ENCODE measurements at regions not wholly inside any gene's neighbourhood (a gene's known extent, or its start where the extent isn't known, plus 50 kb on each side); places are given as distances from the start of the nearest gene placed in this dataset.
"Not testable (repeated sequence)": the region's sequence is repeated elsewhere in the genome, so short reads cannot be mapped to it uniquely, and the experiment has no call there.

DNA sequence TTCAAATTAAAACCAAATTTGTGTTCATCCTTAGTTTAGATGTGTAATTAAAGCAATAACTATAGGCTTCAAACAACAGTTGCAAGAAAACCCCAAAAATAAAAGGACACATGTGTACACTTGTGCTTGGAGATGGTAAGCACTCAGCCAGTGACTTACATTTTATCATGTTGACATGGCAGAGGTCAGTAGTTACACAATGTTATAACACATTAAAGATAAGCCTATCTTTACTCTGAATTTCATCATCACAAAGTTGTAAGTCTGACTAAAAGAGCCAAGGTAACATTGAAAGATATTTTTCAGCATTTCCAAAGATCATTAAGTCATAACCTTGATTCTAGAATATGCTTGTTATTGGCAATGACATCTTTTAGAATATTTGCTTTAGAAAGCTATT, 98.5 kb upstream of the PNPLA4 start:
- DNase-seq (ENCODE audit: low spot score) = no peak

DNA sequence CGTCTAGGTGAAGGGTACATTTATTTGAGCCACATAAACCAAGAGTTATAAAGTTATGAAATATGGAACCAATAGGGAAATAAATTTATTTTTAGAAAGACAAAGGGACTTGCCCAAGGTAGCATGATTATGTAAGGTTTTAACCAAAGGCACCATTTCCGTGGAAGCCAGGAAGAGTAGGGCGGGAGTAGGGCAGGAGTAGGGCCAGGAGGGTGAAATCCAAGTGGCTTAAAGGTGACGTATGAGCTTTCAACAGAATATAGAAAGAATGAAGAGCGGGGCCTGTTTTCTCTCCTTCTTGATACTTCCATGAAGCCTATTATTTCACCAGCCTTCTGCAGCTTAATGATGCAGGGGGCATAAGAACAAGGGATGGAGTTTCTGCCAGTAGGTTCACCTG, 91.7 kb upstream of the PNPLA4 start:
- no peak for DNase-seq (ENCODE audit: low spot score)

DNA sequence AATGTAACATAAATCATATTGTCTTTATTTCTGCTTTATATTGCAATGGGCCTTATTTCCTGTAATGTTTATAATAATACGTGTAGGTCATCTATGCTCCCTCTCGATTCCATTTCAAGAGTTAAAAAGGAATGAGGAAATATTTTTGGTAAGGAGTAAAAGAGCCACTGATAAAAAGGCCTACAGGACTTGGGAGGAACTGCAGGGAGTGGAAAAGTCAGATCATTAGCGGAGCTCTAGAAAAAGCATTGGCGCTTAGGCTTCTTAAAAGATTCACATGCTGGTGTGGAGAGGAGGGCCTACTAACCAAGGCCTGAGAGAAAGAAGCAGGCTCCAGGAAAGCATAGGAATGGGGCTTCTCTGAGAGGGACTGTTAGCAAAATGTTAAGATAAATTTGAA, 82.9 kb upstream of the PNPLA4 start:
- DNase-seq (ENCODE audit: low spot score) = no peak

DNA sequence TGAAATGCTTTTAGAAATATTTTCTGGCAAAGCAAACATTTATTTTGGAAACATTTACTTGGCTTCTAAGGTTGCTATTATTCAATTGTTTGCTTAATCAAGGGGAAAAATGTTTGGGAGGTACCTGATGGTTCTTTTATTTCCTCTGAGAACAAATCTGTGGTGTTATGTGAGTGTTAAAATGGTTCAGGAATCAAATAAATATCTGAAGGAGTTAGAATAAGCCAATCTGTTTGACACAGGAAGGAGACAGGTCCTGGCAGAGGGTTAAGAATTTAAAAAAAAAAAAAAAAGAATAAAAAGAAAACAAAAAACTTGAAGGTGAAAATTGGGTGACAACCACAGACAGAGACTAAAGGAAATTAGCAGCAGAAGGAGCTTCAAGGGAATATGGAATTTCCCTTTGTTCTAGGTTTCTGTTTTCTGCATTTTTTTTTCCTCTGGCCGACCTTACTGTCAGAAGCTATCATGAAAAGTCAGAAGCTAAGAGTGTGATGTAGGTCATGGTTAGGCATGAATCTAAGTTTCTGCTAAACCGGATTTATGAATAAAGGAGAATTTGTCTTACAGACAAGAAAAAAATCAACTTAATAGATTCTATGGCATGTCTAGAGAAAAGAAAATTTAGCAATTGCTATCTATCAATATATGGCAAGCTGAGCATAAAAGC, 78.6 kb upstream of the PNPLA4 start:
- no peak for DNase-seq (ENCODE audit: low spot score)

DNA sequence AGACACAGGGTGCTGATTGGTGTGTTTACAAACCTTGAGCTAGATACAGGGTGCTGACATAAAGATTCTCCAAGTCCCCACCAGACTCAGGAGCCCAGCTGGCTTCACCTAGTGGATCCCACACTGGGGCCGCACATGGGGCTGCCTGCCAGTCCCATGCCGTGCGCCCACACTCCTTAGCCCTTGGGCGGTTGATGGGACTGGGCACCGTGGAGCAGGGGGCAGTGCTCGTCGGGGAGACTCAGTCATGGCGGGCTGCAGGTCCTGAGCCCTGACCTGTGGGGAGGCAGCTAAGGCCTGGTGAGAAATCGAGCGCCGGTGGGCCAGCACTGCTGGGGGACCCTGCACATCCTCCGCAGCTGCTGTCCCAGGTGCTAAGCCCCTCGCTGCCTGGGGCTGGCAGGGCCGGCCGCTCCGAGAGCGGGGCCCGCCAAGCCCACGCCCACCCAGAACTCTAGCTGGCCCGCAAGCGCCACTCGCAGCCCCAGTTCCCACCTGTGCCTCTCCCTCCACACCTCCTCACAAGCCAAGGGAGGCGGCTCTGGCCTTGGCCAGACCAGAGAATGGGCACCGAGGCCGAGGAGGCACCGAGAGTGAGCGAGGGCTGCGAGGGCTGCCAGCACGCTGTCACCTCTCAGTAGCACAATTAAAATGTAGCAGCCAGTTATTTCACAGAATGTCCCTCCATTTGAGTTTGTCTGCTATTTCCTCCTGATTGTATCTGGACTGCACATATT, 76.1 kb upstream of the PNPLA4 start:
- no peak for DNase-seq (ENCODE audit: low spot score)

DNA sequence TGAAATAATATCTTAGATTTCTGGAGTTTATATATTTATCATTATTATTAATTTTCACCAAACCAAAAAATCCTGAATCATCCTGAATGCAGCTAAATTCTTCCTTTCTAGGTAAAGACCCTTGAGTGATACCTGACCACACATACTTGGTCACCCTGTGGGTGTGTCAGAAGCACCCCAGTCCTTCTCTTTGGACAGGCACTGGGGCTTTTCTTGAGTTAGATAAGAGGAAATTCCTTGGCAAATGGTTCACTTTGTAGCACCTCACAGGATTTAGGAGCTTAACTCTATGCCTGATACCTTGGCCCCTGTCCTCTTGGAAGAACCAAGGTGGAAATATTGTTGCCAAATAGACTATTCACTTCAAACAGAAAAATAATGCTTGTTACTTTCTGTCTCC, 69.6 kb upstream of the PNPLA4 start:
- DNase-seq (ENCODE audit: low spot score) = no peak

DNA sequence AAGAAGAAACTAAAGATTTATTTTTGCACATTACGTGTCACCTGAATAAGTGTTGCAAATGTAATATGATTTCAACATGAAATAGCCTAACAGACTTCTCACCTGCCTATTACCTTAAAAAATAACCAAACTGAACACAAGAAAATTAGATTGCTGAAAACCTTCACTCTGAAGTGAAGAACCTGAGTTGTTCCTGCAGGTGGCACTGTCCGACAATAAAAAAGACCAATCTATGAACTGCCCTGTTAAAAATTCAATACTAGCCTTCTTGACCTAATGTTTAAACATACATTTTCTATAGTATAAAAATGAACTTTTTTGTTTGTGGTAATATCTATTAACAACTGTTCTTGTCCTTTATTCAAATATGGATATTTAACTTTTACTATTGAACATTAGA, 69.2 kb upstream of the PNPLA4 start:
- DNase-seq (ENCODE audit: low spot score) = peak; percentile 12

DNA sequence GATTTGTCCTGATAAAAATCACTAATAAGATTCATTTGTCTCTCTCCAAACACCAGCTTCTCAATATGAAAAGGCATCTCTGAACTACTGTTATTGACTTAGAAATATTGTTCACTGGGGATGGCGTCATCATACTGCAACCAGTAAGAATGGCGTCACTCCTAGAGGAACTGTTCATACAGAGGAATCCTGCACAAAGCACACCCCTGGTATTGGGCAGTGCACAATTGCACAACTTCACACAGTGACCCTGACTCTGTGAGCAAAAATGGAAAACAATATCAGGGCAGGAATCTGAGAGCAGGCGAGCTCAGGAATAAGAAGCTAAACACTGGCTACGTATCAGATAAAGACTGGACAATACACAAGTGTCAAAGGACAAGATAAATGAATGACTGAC, 66.7 kb upstream of the PNPLA4 start:
- no peak for DNase-seq (ENCODE audit: low spot score)

DNA sequence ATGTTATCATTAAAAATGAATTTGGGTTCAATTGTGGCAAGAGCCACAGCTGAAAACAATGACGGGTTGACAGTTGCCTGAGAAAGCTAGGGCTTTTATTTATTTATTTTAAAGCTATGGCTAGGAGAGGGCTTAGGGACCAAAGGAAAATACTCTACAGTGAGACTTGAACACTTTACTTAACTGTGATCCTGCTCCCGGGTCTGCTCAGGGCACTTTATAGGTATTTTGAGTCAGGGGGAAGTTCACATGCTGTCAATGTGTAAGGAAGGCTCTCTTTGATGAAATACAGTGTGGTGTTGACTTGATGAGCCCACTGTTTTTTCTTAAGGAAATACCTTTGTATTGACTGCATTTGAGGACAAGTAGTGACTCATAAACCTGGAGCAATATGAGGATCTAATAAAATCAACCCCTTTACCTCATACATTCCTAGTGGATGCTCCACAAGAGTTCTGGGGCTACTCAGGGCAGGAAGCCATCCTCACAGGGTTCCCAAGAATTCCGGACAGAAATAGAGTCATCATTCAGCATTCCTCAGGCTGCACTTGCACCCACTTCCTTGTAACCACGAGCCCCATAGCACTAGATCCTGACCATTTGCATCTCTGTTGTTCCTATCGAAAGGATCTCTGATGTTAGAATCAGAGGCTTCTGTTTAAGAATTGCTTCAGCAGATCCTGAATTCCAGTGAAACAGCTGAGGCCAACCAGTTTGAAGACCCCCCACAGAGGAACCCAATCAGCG, 61.0 kb upstream of the PNPLA4 start:
- DNase-seq (ENCODE audit: low spot score) = not testable (repeated sequence)

DNA sequence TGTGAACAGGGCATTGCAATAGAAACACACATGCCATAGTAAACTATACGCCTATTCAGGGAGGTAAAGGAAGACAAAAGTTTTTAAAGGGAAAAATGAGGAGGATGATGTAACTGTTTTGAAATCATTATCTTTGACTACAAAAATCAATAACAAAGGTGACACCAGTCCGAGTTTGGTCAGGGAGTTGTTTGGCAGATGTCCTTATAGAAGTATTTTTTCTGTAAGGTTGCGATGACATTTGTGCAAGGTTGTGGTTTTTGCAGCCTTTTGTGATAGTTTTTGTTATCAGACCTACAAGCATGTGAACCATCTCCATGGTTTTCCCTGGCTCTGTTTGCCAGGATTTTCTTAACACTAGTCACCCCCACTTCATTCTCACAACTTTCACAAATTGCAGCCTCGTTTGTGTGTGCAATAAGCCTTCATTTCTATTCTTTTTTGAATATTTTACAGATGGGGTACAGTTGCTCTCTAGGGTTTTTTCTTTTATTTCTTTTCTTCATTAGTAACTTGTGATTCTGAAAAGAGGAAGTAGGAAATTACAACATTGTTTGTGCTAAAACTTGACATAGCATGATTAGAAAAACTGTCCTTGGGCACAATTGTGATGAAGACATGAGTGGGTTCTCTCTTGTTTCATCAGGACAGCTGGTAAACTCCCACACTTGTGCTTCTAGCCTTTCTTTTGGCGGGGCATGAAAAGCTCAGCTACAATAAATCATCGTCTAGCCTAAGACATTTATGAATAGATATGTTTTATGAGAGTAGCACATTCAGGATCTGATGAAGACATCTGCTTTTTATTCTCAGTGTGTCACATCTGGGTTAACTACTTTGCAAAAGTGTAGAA, 60.2 kb upstream of the PNPLA4 start:
- no peak for DNase-seq (ENCODE audit: low spot score)

DNA sequence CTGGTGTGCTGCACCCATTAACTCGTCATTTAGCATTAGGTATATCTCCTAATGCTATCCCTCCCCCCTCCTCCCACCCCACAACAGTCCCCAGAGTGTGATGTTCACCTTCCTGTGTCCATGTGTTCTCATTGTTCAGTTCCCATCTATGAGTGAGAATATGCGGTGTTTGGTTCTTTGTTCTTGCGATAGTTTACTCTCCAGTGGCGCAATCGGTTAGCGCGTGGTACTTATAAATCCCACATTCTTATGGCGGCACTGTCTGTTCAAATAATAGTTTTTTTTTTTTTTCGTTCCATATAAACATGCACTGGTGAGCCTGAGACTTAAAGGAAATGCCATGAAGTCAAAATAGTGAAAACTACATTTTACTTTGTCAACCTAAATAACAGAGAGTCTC, 59.5 kb upstream of the PNPLA4 start:
- DNase-seq (ENCODE audit: low spot score) = not testable (repeated sequence)

DNA sequence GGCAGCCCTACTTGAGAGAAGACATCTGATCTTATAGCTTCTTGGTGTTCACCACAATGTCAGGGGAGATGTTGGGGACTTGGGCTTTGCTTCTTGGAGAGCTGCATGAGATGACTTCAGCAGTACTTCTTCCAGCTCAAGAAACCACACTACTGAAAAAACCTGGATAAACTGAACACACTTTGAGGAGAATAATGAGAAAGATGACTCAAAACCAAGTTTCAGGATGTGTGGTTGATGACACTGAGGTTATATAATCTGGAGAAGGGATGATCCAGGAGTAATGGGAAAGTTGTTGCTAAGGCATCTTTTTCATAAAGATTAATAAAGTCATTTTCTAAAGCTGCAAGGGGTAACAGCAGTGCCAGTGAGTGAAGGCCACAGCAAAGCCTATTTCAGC, 58.4 kb upstream of the PNPLA4 start:
- DNase-seq (ENCODE audit: low spot score) = no peak

DNA sequence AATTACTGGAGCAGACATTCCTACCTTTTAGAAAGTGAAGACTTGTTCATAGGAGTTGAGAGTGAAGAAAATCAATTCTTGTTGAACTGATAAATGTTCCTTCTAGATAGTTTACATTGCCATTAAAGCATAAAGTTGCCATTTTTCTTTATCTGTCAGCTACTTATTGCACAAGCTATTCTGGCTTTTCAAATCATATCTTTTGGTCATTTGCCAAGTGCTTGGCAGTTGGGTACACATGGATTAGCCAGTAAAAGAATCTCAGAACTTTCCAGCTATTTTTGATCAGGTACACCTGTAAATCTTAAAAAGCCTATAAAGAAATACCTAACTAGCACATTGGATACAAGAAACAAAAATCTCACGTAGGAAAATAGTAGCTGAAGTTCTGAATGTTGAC, 56.4 kb upstream of the PNPLA4 start:
- DNase-seq (ENCODE audit: low spot score) = no peak
